ENCODE measurements at regions not wholly inside any gene's neighbourhood (a gene's known extent, or its start where the extent isn't known, plus 50 kb on each side); places are given as distances from the start of the nearest gene placed in this dataset.

DNA sequence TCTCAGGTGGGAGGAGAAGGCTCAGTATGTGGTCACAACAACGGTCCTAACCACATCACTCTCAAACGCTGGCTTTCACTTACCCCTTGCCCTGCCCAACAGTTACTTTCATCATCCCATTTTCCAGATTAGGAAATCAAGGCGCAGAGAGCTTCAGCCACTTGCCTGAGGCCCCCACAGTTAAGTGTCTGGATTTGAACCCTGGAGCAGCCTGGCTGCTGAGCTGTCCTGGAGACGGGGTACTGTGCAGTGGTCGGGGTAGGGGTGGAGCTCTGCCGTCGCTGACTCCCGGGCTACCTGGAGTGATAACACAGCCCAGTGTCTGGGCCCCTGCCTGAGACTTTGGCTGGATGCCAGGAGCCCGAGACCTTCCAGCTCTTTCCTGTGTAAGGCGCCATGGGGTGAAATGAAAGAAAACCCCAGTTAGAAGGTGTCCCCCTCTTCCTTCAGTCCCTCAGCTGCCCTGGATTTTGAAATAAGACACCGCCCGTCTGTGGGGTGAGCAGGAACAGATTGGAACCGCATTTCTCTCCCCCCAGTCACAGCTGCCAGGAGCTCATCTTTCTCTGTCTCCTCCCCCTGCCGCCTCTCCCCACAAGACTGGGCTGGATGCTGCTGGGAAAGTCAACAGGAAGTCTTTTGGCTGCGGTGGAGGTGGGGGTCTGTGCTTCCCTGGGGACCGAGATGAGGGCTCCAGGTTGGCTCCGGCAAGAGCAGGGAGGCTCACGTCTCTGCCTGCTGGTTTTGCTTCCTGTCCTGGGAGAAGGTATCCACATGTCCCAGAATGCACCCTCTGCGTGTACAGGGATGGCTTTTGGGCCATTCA lies 280.2 kb downstream of the SEC14L1 start (continued):
- peak; percentile 77 for TF ChIP-seq NFIX (CRISPR knock-in tag; IDR thresholded peaks at IDR 0.05; ENCODE audit: low read depth)
- no peak for TF ChIP-seq POLR2H (tag; IDR thresholded peaks at IDR 0.05; ENCODE audit: low read depth)
- no peak for TF ChIP-seq ZNF282 (CRISPR knock-in tag; IDR thresholded peaks at IDR 0.05)
- no peak for TF ChIP-seq ZFP36 (IDR thresholded peaks at IDR 0.05; ENCODE audit: low read depth, low read length, partially characterized antibody)
- TF ChIP-seq, protein P1, sequence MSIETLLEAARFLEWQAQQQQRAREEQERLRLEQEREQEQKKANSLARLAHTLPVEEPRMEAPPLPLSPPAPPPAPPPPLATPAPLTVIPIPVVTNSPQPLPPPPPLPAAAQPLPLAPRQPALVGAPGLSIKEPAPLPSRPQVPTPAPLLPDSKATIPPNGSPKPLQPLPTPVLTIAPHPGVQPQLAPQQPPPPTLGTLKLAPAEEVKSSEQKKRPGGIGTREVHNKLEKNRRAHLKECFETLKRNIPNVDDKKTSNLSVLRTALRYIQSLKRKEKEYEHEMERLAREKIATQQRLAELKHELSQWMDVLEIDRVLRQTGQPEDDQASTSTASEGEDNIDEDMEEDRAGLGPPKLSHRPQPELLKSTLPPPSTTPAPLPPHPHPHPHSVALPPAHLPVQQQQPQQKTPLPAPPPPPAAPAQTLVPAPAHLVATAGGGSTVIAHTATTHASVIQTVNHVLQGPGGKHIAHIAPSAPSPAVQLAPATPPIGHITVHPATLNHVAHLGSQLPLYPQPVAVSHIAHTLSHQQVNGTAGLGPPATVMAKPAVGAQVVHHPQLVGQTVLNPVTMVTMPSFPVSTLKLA (conservative IDR thresholded peaks at IDR 0.05), result no peak
- TF ChIP-seq MYNN (IDR thresholded peaks at IDR 0.05), result no peak
- no peak for TF ChIP-seq MYNN (CRISPR knock-in tag; IDR thresholded peaks at IDR 0.05)
- no peak for TF ChIP-seq SREBF1 (IDR thresholded peaks at IDR 0.05; ENCODE audit: borderline replicate concordance, low read depth, low read length)
- 0 out of 2 replicates have a peak, but pooled peaks have one; percentile 51 for TF ChIP-seq ZNF143 (CRISPR knock-in tag; IDR thresholded peaks at IDR 0.05)
- TF ChIP-seq, protein P2, sequence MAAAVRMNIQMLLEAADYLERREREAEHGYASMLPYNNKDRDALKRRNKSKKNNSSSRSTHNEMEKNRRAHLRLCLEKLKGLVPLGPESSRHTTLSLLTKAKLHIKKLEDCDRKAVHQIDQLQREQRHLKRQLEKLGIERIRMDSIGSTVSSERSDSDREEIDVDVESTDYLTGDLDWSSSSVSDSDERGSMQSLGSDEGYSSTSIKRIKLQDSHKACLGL (CRISPR knock-in tag; IDR thresholded peaks at IDR 0.05; ENCODE audit: borderline replicate concordance, poor library complexity, severe bottlenecking), result no peak
- TF ChIP-seq MCM7 (IDR thresholded peaks at IDR 0.05), result no peak
- TF ChIP-seq NCOA1 (IDR thresholded peaks at IDR 0.05; ENCODE audit: low read depth), result no peak
- TF ChIP-seq, protein P3, sequence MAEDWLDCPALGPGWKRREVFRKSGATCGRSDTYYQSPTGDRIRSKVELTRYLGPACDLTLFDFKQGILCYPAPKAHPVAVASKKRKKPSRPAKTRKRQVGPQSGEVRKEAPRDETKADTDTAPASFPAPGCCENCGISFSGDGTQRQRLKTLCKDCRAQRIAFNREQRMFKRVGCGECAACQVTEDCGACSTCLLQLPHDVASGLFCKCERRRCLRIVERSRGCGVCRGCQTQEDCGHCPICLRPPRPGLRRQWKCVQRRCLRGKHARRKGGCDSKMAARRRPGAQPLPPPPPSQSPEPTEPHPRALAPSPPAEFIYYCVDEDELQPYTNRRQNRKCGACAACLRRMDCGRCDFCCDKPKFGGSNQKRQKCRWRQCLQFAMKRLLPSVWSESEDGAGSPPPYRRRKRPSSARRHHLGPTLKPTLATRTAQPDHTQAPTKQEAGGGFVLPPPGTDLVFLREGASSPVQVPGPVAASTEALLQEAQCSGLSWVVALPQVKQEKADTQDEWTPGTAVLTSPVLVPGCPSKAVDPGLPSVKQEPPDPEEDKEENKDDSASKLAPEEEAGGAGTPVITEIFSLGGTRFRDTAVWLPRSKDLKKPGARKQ (CRISPR knock-in tag; IDR thresholded peaks at IDR 0.05), result no peak
- TF ChIP-seq, protein P4, sequence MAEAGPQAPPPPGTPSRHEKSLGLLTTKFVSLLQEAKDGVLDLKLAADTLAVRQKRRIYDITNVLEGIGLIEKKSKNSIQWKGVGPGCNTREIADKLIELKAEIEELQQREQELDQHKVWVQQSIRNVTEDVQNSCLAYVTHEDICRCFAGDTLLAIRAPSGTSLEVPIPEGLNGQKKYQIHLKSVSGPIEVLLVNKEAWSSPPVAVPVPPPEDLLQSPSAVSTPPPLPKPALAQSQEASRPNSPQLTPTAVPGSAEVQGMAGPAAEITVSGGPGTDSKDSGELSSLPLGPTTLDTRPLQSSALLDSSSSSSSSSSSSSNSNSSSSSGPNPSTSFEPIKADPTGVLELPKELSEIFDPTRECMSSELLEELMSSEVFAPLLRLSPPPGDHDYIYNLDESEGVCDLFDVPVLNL (CRISPR knock-in tag; IDR thresholded peaks at IDR 0.05; ENCODE audit: low read depth), result no peak
- no peak for TF ChIP-seq SRSF3 (IDR thresholded peaks at IDR 0.05; ENCODE audit: insufficient read depth, low read length)
- TF ChIP-seq BHLHE40 (IDR thresholded peaks at IDR 0.05; ENCODE audit: low read length), result 0 out of 2 replicates have a peak, but pooled peaks have one; percentile 10
- no peak for TF ChIP-seq ZNF75A (CRISPR knock-in tag; IDR thresholded peaks at IDR 0.05)
- TF ChIP-seq, protein P5, sequence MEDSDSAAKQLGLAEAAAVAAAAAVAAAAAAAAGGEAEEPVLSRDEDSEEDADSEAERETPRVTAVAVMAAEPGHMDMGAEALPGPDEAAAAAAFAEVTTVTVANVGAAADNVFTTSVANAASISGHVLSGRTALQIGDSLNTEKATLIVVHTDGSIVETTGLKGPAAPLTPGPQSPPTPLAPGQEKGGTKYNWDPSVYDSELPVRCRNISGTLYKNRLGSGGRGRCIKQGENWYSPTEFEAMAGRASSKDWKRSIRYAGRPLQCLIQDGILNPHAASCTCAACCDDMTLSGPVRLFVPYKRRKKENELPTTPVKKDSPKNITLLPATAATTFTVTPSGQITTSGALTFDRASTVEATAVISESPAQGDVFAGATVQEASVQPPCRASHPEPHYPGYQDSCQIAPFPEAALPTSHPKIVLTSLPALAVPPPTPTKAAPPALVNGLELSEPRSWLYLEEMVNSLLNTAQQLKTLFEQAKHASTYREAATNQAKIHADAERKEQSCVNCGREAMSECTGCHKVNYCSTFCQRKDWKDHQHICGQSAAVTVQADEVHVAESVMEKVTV (CRISPR knock-in tag; IDR thresholded peaks at IDR 0.05), result no peak
- TF ChIP-seq GTF2E2 (tag; IDR thresholded peaks at IDR 0.05), result no peak
- no peak for TF ChIP-seq FIP1L1 (IDR thresholded peaks at IDR 0.05; ENCODE audit: low read depth, low read length, poor library complexity, severe bottlenecking)
- TF ChIP-seq RBM15 (IDR thresholded peaks at IDR 0.05; ENCODE audit: insufficient read depth, low read length), result no peak
- no peak for TF ChIP-seq ZNF12 (CRISPR knock-in tag; IDR thresholded peaks at IDR 0.05)
